HG02981 (cell line): ENCODE measurements at regions not wholly inside any gene's neighbourhood (a gene's known extent, or its start where the extent isn't known, plus 50 kb on each side); places are given as distances from the start of the nearest gene placed in this dataset.
A peak's percentile ranks its signal among the peaks of the same experiment; 100 is the strongest.

Source experiments
- ATAC-seq: cut with Tn5 transposase; IDR thresholded peaks from one replicate; pipeline ENCODE4 v1.9.1; 2021; ENCODE audit warnings: mild to moderate bottlenecking, moderate library complexity; ENCODE audit not compliant: unreplicated experiment

DNA sequence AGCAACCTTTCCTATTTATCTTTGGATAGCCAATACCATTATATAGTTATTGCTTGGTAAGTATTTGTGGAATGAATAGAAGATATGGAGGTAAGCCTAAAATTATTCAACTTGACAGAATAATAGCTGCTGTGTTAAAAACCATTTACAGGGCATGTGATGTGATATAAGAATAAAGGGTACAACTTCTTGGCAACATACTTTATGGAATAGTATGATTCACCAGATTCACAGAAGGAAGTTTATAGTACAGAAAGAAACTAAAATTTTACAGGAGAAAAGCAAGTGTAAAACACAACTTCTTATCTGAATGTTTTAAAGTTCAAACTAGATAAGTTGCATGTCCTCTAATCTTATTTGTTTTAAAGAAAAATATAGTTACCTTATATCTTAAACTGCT is 186.4 kb upstream of the ZRANB2 start:
- no peak for ATAC-seq

- ATAC-seq = no peak
These were observed 183.2 kb upstream of the ZRANB2 start for GRCh38 chr1:71264039-71264438.

- ATAC-seq = no peak
These were observed 182.1 kb upstream of the ZRANB2 start for GRCh38 chr1:71262970-71263369.

DNA sequence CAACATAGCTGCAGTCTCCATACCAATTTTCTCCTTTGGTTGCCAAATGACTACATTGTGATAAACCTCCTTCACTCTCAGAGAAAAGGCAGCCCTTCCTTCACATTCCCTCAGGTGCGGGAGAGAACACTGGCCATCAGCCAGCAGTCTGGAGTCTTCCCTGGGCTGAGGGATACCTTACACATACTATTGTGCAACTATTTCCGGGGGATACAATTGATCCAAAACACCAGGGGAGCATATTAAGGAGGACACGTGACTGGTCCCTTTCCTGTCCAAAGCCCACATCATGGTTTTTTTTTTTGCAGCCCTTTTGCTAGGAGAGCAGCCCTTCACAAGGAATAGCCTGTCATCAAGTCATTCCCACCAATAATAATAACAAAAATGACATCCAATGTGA is 172.1 kb upstream of the ZRANB2 start:
- ATAC-seq = no peak

GRCh38 chr1:71245246-71245645 is 164.4 kb upstream of the ZRANB2 start:
- ATAC-seq = peak; percentile 54

GRCh38 chr1:71242239-71242638 is 161.4 kb upstream of the ZRANB2 start:
- ATAC-seq = no peak

DNA sequence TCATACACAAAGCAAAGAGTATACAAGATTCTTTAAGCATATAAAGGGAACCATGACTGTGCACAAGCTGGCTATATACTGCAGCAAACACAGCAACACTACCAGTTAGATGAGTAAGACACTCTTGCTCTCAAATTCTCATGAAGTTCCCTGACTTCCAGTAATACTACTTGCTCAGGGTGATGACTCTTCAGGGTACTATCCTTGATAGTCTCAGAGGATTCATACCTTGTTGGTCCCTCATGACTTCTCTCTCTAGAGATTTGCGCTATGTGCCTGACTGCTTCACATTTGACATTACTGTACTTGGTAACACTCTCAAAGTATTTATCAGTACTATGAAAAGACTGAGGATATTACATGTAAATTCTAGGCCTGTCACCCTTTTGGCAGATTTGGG is 159.8 kb upstream of the ZRANB2 start:
- no peak for ATAC-seq

- no peak for ATAC-seq
These were observed 155.7 kb upstream of the ZRANB2 start for GRCh38 chr1:71236503-71236902.

GRCh38 chr1:71233645-71234044 is 152.8 kb upstream of the ZRANB2 start:
- ATAC-seq = no peak

DNA sequence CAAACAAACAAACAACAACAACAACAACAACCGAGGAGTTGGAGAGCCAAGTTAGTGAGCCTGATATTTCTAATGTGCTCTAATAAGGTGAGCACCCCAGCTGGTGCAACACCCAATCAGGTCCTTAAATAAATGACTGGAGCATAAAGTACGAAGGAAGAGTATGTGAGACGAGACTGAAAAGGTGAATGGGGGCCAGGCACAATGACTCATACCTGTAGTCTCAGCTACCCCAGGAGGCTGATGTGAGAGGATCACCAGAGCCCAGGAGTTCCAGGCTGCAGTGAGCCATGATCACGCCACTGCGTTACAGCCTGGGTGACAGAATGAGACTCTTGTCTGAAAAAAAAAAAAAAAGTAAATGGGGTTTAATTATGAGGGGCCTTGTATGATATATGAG is 152.0 kb upstream of the ZRANB2 start:
- no peak for ATAC-seq

GRCh38 chr1:71232166-71232763 is 151.4 kb upstream of the ZRANB2 start:
- ATAC-seq = no peak

DNA sequence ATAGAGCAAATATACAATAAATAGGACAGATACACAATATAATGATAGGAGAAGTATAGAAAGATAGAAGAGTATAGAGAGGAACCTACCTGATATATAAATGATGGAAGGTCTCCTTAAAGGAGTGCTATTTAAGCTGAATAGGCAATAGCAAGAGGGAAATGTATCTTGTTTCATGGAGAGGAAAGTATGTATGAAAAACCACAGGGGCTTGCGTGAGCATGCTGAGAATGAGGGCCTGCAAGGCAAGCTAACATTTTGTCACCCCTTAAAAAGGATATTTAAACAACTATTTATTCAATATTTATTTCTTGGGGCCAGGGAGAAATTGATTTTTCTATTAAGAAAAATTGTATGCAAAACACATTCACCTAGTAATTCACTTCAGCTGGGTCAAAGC is 150.9 kb upstream of the ZRANB2 start:
- ATAC-seq = no peak

DNA sequence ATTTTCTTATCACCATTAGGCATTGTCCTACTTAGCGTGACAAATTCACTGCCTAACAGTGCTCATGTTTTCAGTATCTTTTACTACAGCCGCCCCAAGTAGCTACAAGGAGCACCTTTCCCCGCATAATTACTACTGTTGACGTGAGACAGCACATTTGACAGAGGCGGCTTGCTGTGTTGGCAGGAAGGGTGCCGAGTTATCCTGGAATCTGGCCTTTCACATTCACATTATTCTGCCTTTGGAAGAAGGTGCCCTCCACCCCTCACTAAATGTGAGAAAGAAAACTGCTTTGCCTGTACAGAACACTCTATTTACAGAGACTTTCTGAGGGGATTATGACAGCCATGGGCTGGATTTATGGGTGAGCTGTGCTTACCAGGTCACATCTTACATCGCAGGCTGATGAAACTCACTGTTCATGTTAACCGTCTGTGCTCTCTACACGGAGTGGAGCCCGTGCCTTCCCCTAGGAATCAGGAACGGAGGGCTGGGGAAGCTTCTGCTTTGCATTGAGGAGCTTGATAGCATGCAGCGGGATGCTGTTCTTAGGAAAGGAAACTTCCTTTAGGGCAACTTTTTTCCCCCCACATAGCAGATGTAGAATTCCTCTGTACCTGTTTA is 148.0 kb upstream of the ZRANB2 start:
- no peak for ATAC-seq

DNA sequence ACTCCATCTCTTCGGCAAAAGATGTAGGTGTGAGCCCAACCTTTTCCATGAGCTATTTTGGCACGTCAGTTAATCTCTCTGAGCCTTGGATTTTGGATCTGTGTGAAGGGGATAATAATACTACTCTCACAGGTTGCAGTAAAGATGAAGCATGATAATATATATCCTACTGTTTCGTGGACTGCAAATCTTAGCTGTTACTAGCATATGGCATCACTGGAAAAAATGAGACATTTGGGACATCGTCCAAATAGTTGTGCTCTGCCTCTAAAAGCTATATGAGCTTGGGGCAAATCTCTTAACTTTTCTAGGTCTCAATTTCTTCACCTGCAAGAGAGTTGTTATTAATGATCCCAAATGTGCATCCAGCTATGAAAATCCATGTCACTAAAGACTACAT is 147.4 kb upstream of the ZRANB2 start:
- no peak for ATAC-seq

DNA sequence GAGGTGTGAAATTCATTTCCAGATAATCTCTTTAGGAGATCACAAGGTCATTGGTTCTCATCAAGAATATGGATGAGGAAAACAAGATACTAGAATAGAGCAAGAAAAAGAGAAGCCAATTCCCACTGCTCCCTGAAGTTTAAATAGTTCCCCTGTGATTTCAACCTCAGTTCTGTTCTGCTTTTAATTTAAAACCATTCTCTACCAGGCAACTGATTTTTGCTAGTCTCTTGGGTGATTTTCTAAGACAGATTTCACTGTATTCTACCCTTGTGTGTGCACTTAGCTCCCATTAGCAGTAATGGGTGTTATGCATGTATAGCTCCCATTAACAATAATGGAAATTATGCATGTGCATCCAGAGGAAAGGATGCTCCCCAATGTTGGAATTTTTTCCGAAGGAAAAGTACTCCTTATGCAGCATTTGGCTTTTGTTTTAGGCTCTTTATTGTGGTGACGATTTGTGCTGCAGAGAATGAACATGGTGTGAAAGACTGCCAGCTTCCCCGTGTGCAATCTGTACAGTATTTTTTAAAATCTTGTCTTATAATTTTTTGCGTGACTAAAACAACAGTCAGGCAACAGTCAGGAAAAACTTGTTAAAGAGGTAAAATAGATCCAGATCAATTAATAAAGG is 144.0 kb upstream of the ZRANB2 start:
- ATAC-seq = no peak

DNA sequence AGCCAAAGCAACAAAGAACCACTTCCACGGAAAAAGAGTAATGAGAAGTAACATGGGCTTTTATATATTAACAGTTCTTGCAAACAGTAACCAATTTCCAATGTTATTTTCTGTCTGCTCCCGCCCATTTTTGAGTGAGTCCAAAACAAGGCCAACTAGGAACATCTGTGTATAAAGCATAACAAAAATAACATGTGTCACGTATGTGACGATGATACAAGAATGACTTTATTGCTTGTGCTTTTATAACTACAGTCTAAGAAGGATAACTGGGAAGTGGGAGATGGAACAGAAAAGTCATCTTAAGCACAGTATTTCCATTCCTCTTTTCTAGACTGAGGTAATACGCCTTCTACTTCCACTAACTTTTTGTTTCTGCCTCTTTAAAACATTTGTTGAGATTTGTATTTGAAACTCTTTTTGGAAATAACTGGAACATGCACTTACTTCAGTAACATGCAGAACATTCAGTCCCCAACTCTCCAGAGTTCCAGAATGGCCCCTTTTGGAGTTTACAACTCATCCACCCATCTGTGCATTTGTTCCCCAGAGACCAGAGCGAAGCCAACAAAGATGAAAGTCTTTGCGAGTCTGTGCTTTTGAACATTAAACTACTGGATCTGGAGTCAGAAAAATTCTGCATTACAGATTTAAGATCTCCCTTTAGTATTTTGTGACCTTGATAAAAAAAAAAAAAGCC is 143.0 kb upstream of the ZRANB2 start:
- ATAC-seq = no peak

- ATAC-seq = no peak
These were observed 141.8 kb upstream of the ZRANB2 start for GRCh38 chr1:71222668-71223067.

GRCh38 chr1:71210718-71211117 is 129.9 kb upstream of the ZRANB2 start:
- ATAC-seq = no peak

GRCh38 chr1:71203241-71203640 is 122.4 kb upstream of the ZRANB2 start:
- ATAC-seq = no peak

GRCh38 chr1:71200503-71200902 is 119.7 kb upstream of the ZRANB2 start:
- ATAC-seq = no peak

DNA sequence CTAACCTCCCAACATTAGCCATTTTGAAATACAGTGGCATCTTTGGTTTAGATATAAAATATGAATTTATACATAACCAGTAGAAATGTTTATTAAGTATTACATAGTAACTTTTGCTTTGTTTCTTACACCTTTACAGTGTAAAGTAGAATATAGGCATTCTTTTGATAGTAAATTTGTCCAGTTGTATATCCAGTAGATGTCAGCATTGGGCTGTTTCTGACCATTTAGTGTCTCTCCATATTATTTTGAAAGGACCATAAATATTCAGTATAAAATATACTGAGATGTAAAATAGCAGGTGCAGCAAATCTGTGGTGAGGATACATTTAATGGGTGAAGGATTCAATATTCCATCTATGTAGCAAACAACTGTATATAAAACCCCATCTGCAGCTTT is 115.8 kb upstream of the ZRANB2 start:
- ATAC-seq = no peak

- ATAC-seq = no peak
These were observed 112.3 kb upstream of the ZRANB2 start for GRCh38 chr1:71193153-71193552.
